ENCODE measurements at regions not wholly inside any gene's neighbourhood (a gene's known extent, or its start where the extent isn't known, plus 50 kb on each side); places are given as distances from the start of the nearest gene placed in this dataset.
"Not testable (repeated sequence)": the region's sequence is repeated elsewhere in the genome, so short reads cannot be mapped to it uniquely, and the experiment has no call there.

GRCh38 chr1:219863816-219864215 lies 64.5 kb downstream of the SLC30A10 start:
- not testable (repeated sequence) for DNase-seq (ENCODE audit: low spot score)

GRCh38 chr1:219862366-219862765 lies 66.0 kb downstream of the SLC30A10 start:
- DNase-seq (ENCODE audit: low spot score) = no peak

GRCh38 chr1:219858980-219859379 lies 69.4 kb downstream of the SLC30A10 start:
- no peak for DNase-seq (ENCODE audit: low spot score)

GRCh38 chr1:219847215-219847855 lies 81.0 kb downstream of the SLC30A10 start:
- no peak for DNase-seq (ENCODE audit: low spot score)

- not testable (repeated sequence) for DNase-seq (ENCODE audit: low spot score)
Observed at GRCh38 chr1:219839595-219839994, 88.8 kb downstream of the SLC30A10 start.

GRCh38 chr1:219837994-219838294 lies 90.4 kb downstream of the SLC30A10 start:
- DNase-seq (ENCODE audit: low spot score) = peak; percentile 37

- no peak for DNase-seq (ENCODE audit: low spot score)
Observed at GRCh38 chr1:219837274-219837993, 90.9 kb downstream of the SLC30A10 start.

- no peak for DNase-seq (ENCODE audit: low spot score)
Observed at GRCh38 chr1:219834314-219834917, 93.9 kb downstream of the SLC30A10 start.

- no peak for DNase-seq (ENCODE audit: low spot score)
Observed at GRCh38 chr1:219833214-219833815, 95.0 kb downstream of the SLC30A10 start.

GRCh38 chr1:219826290-219826689 lies 102.1 kb downstream of the SLC30A10 start:
- no peak for DNase-seq (ENCODE audit: low spot score)

GRCh38 chr1:219825355-219825754 lies 103.0 kb downstream of the SLC30A10 start:
- DNase-seq (ENCODE audit: low spot score) = no peak

- no peak for DNase-seq (ENCODE audit: low spot score)
Observed at GRCh38 chr1:219824338-219824737, 104.0 kb downstream of the SLC30A10 start.

GRCh38 chr1:219820551-219820950 lies 107.8 kb downstream of the SLC30A10 start:
- no peak for DNase-seq (ENCODE audit: low spot score)

- no peak for DNase-seq (ENCODE audit: low spot score)
Observed at GRCh38 chr1:219817914-219818313, 110.4 kb downstream of the SLC30A10 start.

- DNase-seq (ENCODE audit: low spot score) = no peak
Observed at GRCh38 chr1:219813294-219813693, 115.1 kb downstream of the SLC30A10 start.

- DNase-seq (ENCODE audit: low spot score) = peak; percentile 67
Observed at GRCh38 chr1:219812491-219813203, 115.7 kb downstream of the SLC30A10 start.

GRCh38 chr1:219812086-219812485 lies 116.3 kb downstream of the SLC30A10 start:
- DNase-seq (ENCODE audit: low spot score) = no peak

- no peak for DNase-seq (ENCODE audit: low spot score)
Observed at GRCh38 chr1:219810451-219810850, 117.9 kb downstream of the SLC30A10 start.

GRCh38 chr1:219808790-219809189 lies 119.6 kb downstream of the SLC30A10 start:
- DNase-seq (ENCODE audit: low spot score) = no peak

GRCh38 chr1:219806642-219807041 lies 121.7 kb downstream of the SLC30A10 start:
- DNase-seq (ENCODE audit: low spot score) = no peak

- no peak for DNase-seq (ENCODE audit: low spot score)
Observed at GRCh38 chr1:219806020-219806419, 122.3 kb downstream of the SLC30A10 start.

GRCh38 chr1:219805191-219805590 lies 123.2 kb downstream of the SLC30A10 start:
- no peak for DNase-seq (ENCODE audit: low spot score)
